ENCODE measurements at regions not wholly inside any gene's neighbourhood (a gene's known extent, or its start where the extent isn't known, plus 50 kb on each side); places are given as distances from the start of the nearest gene placed in this dataset.

- DNase-seq = no peak
Measured at GRCh38 chr4:155616117-155616516, 50.5 kb upstream of the GUCY1A1 start.

- DNase-seq = no peak
Measured at GRCh38 chr4:155615081-155615887, 51.4 kb upstream of the GUCY1A1 start.

GRCh38 chr4:155614111-155614762, 52.4 kb upstream of the GUCY1A1 start:
- no peak for DNase-seq

GRCh38 chr4:155612074-155612473, 54.6 kb upstream of the GUCY1A1 start:
- no peak for DNase-seq

DNA sequence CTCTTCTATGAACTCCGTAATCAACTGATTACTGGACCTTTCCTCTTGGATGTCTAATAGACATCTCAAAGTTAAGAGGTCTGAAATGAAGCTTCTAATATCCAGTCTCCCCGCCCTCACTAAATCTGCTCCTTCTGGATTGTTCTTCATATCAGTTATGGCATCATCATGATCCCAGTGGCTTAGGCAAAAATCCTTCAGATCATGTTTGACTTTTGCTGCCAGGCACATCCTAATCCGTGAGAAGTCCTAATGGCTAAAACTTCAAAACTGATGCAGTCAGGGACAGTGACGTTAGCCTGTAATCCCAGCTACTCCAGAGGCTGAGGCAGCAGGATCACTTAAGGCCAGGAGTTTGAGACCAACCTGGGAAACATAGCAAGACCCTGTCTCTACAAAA, 55.1 kb upstream of the GUCY1A1 start:
- DNase-seq = no peak

DNA sequence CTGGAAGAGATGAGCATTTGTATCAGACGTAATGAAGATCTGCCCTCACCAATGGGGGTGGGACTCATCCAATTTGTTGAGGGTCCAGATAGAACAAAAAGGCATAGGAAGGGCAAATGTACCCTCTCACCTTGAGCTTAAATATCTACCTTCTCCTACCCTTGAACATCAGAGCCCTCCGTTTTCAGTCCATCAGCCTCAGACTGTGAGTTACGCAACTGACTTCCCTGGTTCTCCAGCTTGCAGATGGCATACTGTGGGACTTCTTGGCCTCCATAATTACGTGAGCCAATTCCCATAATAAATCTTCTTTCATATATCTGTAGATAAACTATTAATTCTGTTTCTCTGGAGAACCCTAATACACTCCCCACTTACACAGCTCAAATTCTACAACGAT, 56.5 kb upstream of the GUCY1A1 start:
- DNase-seq = no peak

GRCh38 chr4:155609455-155610059, 57.1 kb upstream of the GUCY1A1 start:
- DNase-seq = no peak

DNA sequence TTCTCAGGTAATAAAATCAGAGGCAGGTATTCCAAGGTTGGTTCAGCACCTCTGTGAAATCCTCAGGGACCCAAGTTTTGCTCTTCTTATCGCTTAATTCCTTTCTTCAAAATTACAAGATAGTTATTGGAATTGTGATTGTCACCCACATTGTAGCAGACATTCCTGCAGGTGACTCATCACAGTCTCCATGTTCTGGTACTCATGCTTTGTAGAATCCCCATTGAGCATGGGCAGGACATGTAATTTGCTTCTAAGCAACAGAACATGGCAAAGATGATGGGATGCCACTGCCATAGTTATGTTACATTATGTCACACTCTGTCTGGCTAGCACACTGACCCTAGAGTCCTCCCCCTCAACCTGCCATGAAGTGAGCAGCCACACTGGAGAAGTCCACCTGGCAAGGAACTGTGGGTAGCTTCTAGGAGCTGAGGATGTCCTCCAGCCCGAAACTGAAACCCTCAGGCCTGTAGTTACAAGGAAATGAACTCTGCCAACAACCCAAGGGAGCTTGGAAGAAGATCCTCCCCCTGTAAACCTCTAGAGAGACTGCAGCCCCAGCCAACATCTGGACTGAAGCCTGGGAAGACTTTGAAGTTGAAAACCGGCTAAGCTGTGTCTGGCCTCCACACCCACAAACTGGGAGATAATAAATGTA, 58.3 kb upstream of the GUCY1A1 start:
- no peak for DNase-seq

- no peak for DNase-seq
Measured at GRCh38 chr4:155607481-155607880, 59.2 kb upstream of the GUCY1A1 start.

GRCh38 chr4:155604718-155605626, 61.7 kb upstream of the GUCY1A1 start:
- DNase-seq = no peak

GRCh38 chr4:155603360-155603891, 63.2 kb upstream of the GUCY1A1 start:
- no peak for DNase-seq

GRCh38 chr4:155602351-155603140, 64.1 kb upstream of the GUCY1A1 start:
- DNase-seq = no peak

DNA sequence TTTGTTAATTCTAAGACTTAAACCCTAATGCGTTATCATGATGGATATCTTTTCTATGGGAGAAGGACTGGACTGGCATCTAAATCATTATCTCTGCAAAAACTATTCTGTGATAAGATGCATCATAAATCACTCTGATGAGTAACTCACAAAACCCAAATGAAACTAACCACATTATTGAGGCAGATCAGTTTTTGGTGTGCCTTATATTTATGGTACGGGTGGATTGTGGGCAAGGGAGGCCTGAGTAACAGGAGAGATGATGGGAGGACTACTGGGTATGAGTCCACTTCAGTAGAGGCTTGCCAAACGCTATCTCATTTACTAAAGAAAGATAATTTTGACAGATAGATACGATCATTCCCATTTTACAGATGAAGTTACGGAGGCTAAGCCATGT, 66.4 kb upstream of the GUCY1A1 start:
- DNase-seq = no peak

GRCh38 chr4:155599596-155599995, 67.1 kb upstream of the GUCY1A1 start:
- no peak for DNase-seq

- DNase-seq = no peak
Measured at GRCh38 chr4:155599085-155599484, 67.6 kb upstream of the GUCY1A1 start.

DNA sequence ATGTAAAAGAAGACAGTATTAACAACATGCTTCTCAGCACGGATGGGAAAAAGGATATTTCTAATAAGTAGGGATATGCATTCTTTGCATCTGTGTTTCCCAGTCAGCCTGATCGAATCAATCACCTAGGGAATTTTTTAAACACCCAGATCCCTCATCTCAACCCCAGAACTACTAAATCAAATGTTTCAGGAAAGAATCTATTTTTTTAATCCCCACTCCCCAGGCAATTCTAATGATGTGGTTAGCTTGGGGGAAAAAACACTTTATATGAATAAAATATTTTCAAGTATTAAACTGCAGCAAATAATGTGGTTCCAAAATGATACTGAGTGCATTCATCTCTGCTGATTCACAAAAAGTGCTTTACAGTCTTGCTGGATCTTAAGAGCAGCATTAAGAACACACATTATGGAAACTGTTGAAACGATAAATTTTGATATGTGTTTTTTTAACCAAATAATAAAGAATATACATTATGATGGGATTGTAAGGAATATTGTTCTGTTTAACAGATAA, 68.7 kb upstream of the GUCY1A1 start:
- DNase-seq = no peak

GRCh38 chr4:155597281-155597680, 69.4 kb upstream of the GUCY1A1 start:
- DNase-seq = no peak

DNA sequence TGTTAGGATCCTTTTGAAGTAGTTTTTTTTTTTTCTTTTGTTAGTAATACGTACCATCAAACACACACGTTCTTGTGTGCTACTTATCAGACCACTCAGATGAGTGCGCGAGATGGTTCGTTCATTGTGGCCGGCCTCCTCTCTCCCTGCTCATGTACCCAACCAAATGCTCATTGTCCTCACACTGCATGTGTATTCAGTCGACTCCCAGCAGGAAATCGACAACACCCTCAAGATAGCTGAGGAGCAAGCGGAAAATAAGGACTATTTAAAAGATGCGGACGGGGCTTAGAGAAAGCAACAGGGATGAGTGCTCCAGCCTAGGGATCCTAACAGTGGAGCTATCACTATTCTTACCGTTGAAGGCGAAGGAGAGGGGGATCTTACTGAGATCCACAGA, 72.9 kb upstream of the GUCY1A1 start:
- no peak for DNase-seq

DNA sequence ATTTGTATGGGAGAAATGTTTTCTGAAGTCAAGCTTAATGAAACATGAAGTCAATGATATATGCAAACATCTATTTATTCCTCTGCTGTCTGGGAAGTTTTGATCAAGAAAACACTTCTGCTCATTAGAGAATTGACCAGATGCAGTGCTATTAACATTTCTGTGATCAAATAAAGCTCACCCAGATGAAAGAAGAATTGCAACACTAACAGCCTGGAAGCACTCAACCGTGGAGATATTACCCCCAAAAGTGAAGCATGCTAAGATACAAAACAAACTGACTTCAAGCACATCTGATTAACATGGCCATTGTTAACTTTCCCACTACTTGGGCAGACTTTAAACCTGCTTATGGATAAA, 73.7 kb upstream of the GUCY1A1 start:
- no peak for DNase-seq

DNA sequence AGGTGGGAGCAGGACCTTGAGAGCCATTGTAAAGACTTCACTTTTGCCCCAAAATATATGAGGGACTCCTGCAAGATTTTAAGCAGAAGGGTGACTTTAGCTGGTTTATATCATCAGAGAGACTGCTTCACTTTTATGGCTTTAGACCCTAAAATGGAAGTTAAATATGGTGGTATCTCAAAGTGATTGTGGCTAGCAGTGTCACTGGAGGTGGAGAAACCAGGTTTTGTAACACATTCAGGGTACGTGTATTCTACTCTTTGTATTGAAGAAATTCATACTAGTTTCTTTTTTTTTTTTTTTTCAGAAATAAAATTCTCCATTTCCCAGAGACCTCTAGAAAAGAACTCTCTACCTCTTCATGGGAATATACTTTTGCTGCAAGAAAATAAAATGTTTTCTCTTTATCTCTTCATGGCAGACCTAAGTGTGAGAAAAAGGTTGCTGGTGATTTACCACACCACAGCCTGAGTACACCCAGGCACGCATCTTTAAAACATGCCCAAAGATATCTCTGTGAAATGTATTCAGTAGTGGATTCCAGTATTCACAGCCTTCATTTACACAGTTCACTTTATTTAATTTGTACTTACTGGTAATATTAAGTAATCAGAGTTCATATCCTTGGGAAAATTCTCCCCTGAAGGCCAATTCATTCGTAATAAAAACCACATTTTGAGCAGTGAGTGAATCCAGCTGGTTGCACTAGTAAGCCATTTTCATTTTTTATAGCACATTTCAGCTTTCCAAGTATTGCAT, 74.3 kb upstream of the GUCY1A1 start:
- no peak for DNase-seq

Data from DMS153 (cell line).